ENCODE measurements at regions not wholly inside any gene's neighbourhood (a gene's known extent, or its start where the extent isn't known, plus 50 kb on each side); places are given as distances from the start of the nearest gene placed in this dataset.

DNA sequence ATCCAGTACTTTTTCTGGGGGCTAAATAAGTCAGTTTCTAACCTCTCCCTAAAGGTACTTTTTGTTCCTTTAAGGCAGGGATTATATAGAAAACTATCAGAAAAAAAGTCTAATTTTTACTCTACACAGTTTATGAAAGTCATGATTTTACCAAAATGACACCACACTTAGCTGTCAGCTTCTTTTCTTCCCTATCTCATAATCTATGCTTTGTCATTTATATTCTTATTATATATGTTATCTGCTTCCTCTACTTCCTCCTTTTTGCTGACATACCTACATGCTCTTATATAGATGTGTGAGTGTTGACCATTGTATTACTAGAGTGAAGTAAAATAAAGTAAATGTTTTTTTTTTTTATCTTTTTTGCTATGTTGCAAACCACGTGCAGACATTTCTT, 203.9 kb upstream of the CHRM2 start:
- no peaks in the 10 kb centered on the region for H3K4me1 ChIP-seq (ENCODE audit: control insufficient read depth, insufficient read depth, low read length)
- H3K4me2 ChIP-seq (ENCODE audit: low read length) = no peak overlapping the region
- no peak overlapping the region for H3K9ac ChIP-seq (ENCODE audit: low read depth, low read length)
- H3K4me3 ChIP-seq (ENCODE audit: low read length) = no peak overlapping the region
- no peaks in the 10 kb centered on the region for H3K36me3 ChIP-seq (ENCODE audit: insufficient read depth, low read length)
- H3K9me3 ChIP-seq (replicated peaks; ENCODE audit: low read length) = no peaks in the 10 kb centered on the region
- H3K27me3 ChIP-seq (ENCODE audit: control insufficient read depth, insufficient read depth, low read length) = no peaks in the 10 kb centered on the region

DNA sequence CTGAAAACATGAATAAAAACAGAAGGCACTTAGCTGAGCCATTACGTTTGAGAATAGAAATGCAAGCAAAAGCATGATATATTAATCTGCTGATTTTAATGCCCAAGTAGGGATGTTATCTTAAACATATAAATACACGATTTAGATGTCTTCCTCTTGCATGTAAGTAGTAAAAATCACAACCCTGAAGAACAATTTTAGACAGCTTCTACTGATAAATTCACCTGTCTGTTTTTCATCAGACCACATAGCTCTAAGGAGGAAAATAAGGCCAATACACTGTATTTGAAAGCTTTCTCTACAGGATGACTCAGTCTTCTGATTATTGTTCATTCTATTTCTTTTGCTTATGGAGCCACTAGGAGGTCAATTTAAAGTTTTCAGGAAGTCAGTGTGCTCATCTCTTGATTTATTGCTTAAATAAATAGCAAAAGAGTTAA, 210.9 kb upstream of the CHRM2 start:
- H3K4me3 ChIP-seq (ENCODE audit: low read length) = no peak overlapping the region
- no peaks in the 10 kb centered on the region for H3K9me3 ChIP-seq (replicated peaks; ENCODE audit: low read length)
- H3K4me2 ChIP-seq (ENCODE audit: low read length) = no peak overlapping the region
- no peaks in the 10 kb centered on the region for H3K27me3 ChIP-seq (ENCODE audit: control insufficient read depth, insufficient read depth, low read length)
- no peaks in the 10 kb centered on the region for H3K4me1 ChIP-seq (ENCODE audit: control insufficient read depth, insufficient read depth, low read length)
- H3K9ac ChIP-seq (ENCODE audit: low read depth, low read length) = no peak overlapping the region
- no peaks in the 10 kb centered on the region for H3K36me3 ChIP-seq (ENCODE audit: insufficient read depth, low read length)

DNA sequence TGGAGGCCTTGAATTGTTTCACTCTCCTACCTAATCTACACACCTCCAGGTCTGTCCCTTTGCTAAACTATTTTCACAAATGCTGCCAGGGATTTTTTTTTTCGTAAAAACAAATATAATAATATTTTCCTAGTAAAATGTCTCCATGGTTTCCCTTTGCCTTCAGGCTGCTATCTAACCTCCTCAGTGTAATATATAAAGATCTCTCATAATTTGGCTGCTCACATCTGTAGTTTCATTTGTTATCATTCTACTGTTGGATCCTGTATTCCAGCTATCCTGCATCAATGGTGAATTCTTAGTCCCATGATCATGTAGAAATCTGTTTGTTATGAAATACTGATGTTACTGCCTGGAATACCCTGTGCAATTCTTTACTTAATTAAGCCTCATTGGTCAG, 211.9 kb upstream of the CHRM2 start:
- H3K36me3 ChIP-seq (ENCODE audit: insufficient read depth, low read length) = no peaks in the 10 kb centered on the region
- H3K9ac ChIP-seq (ENCODE audit: low read depth, low read length) = no peak overlapping the region
- no peaks in the 10 kb centered on the region for H3K4me1 ChIP-seq (ENCODE audit: control insufficient read depth, insufficient read depth, low read length)
- no peak overlapping the region for H3K4me2 ChIP-seq (ENCODE audit: low read length)
- no peaks in the 10 kb centered on the region for H3K27me3 ChIP-seq (ENCODE audit: control insufficient read depth, insufficient read depth, low read length)
- H3K4me3 ChIP-seq (ENCODE audit: low read length) = no peak overlapping the region
- no peaks in the 10 kb centered on the region for H3K9me3 ChIP-seq (replicated peaks; ENCODE audit: low read length)

DNA sequence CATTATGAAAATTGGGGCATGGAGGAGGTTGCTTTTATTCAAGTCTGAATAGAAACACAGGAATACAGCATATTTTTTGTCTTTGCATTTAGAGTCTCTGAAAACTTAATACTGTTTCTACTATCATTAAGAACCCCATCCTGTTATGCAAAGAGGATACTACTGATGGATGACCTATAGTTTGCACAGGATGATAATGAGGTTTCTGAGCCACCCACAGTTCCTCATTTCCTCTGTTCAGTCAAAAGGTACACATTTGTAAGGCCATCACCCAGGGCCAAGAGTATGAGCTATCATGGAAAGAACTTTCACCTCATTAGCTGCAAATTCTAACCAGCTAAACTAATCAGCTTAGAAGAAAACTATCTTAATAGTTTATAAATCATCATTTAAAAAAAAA, 213.0 kb upstream of the CHRM2 start:
- Histone ChIP-seq H3K4me3 (ENCODE audit: low read length) (no peak overlapping the region), H3K9ac (ENCODE audit: low read depth, low read length) (no peak overlapping the region), H3K4me2 (ENCODE audit: low read length) (no peak overlapping the region), H3K4me1 (ENCODE audit: control insufficient read depth, insufficient read depth, low read length) (no peaks in the 10 kb centered on the region), H3K36me3 (ENCODE audit: insufficient read depth, low read length) (no peaks in the 10 kb centered on the region), H3K9me3 (replicated peaks; ENCODE audit: low read length) (no peaks in the 10 kb centered on the region), H3K27me3 (ENCODE audit: control insufficient read depth, insufficient read depth, low read length) (no peaks in the 10 kb centered on the region)

DNA sequence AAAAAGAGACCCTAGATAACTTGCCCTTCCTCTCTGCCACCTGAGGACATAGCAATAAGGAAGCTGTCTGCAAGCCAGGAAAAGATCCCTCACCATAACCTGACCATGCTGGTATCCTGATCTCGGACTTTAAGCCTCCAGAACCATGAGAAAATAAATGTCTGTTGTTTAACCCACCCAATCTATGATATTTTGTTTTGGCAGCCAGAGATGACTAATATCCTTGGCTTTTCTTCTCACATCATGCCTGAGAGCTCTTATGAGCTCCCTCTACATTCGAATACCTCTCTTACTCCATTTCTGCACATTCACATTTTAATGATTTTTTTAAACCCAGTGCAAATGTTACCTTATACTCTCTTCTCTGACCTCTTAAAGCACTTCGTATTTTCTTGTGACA, 214.0 kb upstream of the CHRM2 start:
- Histone ChIP-seq H3K4me2 (ENCODE audit: low read length) (no peak overlapping the region), H3K9me3 (replicated peaks; ENCODE audit: low read length) (no peaks in the 10 kb centered on the region), H3K4me3 (ENCODE audit: low read length) (no peak overlapping the region), H3K9ac (ENCODE audit: low read depth, low read length) (no peak overlapping the region), H3K36me3 (ENCODE audit: insufficient read depth, low read length) (no peaks in the 10 kb centered on the region), H3K27me3 (ENCODE audit: control insufficient read depth, insufficient read depth, low read length) (no peaks in the 10 kb centered on the region), H3K4me1 (ENCODE audit: control insufficient read depth, insufficient read depth, low read length) (no peaks in the 10 kb centered on the region)

DNA sequence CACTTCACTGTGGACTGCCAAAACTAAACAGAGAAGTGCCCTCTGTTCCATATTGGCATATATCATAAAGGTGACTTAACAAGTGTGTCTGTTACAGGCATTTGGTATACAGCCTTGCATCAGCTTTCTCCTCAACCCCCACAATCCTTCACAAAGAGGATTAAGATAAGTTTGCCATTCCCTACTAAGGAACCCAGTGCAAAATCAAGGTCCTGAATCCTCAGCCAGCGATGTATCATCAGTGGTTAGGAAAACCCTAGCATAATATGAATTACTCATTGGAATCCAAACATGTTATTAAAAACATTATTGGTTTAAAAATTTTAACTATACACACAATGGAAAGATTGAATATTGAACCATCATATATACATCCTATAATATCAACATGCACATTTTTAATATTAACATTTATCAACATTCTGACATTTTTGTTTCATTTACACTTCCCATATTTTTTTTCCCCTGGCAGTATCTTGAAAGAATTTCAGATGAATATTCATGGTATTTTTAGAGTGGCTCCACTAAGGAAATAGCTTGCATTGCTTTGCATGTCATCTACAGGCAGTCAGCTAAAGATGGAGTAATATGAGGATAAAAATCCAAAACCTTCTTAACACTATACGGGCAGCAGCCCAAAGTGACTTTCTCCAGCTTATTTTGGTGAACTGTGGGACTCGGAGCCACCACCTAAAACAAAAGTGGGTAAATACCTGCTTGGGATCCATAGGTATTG, 215.6 kb upstream of the CHRM2 start:
- H3K4me3 ChIP-seq (ENCODE audit: low read length) = no peak overlapping the region
- no peaks in the 10 kb centered on the region for H3K27me3 ChIP-seq (ENCODE audit: control insufficient read depth, insufficient read depth, low read length)
- no peaks in the 10 kb centered on the region for H3K36me3 ChIP-seq (ENCODE audit: insufficient read depth, low read length)
- no peak overlapping the region for H3K9ac ChIP-seq (ENCODE audit: low read depth, low read length)
- no peaks in the 10 kb centered on the region for H3K4me1 ChIP-seq (ENCODE audit: control insufficient read depth, insufficient read depth, low read length)
- H3K9me3 ChIP-seq (replicated peaks; ENCODE audit: low read length) = no peaks in the 10 kb centered on the region
- H3K4me2 ChIP-seq (ENCODE audit: low read length) = no peak overlapping the region

DNA sequence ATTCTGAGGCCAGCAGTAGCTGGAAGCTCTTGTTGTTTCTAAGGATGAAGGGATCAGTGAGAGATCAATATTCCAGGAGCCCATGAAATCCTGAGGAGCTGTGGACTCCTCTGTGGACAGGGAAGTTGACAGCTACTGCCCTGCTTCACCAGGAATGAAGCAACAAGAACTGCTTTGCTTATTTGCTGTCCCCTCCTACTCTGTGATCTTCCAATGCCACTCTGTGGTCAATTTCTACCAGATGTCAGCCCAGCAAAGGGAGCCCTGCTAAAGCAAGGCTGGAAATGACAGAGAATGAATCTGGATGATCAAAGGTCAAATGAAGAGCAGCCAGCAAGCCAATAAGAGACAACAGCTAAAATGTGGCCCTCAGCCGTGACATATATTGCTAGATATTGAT, 227.5 kb upstream of the CHRM2 start:
- H3K36me3 ChIP-seq (ENCODE audit: insufficient read depth, low read length) = no peaks in the 10 kb centered on the region
- H3K4me3 ChIP-seq (ENCODE audit: low read length) = no peak overlapping the region
- H3K4me2 ChIP-seq (ENCODE audit: low read length) = no peak overlapping the region
- no peaks in the 10 kb centered on the region for H3K4me1 ChIP-seq (ENCODE audit: control insufficient read depth, insufficient read depth, low read length)
- H3K9ac ChIP-seq (ENCODE audit: low read depth, low read length) = no peak overlapping the region
- H3K27me3 ChIP-seq (ENCODE audit: control insufficient read depth, insufficient read depth, low read length) = no peaks in the 10 kb centered on the region
- H3K9me3 ChIP-seq (replicated peaks; ENCODE audit: low read length) = no peaks in the 10 kb centered on the region

DNA sequence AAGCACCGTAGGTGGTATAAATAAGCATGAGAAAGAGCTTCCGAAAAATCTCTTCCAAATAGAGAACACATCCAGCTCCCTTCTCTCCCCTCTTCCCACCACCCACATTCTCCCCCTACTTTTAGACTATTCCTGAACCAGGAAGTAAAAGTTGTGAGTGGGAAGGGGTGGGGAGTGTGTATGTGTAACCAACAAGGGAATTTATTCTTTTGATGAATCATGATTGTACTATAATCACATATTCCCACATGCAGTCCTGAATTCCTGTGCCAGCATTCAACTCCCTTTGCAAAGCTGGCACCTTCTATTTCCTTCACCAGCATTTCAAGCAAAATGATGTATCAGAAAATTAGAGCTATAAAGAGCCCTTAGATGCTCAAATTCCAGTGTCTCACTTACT, 230.6 kb upstream of the CHRM2 start:
- Histone ChIP-seq H3K4me2 (ENCODE audit: low read length) (no peak overlapping the region), H3K9me3 (replicated peaks; ENCODE audit: low read length) (no peaks in the 10 kb centered on the region), H3K4me1 (ENCODE audit: control insufficient read depth, insufficient read depth, low read length) (no peaks in the 10 kb centered on the region), H3K4me3 (ENCODE audit: low read length) (no peak overlapping the region), H3K27me3 (ENCODE audit: control insufficient read depth, insufficient read depth, low read length) (no peaks in the 10 kb centered on the region), H3K36me3 (ENCODE audit: insufficient read depth, low read length) (no peaks in the 10 kb centered on the region), H3K9ac (ENCODE audit: low read depth, low read length) (no peak overlapping the region)

DNA sequence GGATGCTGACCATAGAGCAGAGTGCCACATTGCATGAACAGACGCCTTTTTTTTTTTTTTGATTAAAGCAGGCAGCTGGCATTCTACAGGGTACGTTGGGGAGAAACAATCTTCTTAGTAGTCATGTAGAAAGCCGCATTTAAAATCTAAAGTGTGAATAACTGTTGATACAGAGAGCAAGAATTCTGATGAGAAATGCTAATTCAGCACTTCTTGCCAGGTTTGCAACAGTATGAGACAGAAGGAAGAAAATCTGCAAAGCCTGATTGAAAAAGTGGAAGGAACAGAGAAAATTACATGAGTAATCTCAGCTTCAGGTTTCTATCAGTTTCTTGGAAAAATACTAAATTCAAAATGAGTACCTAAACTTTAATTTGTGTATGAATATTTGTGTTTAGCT, 232.7 kb upstream of the CHRM2 start:
- Histone ChIP-seq H3K9me3 (replicated peaks; ENCODE audit: low read length) (no peaks in the 10 kb centered on the region), H3K4me3 (ENCODE audit: low read length) (no peak overlapping the region), H3K36me3 (ENCODE audit: insufficient read depth, low read length) (no peaks in the 10 kb centered on the region), H3K4me1 (ENCODE audit: control insufficient read depth, insufficient read depth, low read length) (no peaks in the 10 kb centered on the region), H3K4me2 (ENCODE audit: low read length) (no peak overlapping the region), H3K9ac (ENCODE audit: low read depth, low read length) (no peak overlapping the region), H3K27me3 (ENCODE audit: control insufficient read depth, insufficient read depth, low read length) (no peaks in the 10 kb centered on the region)

DNA sequence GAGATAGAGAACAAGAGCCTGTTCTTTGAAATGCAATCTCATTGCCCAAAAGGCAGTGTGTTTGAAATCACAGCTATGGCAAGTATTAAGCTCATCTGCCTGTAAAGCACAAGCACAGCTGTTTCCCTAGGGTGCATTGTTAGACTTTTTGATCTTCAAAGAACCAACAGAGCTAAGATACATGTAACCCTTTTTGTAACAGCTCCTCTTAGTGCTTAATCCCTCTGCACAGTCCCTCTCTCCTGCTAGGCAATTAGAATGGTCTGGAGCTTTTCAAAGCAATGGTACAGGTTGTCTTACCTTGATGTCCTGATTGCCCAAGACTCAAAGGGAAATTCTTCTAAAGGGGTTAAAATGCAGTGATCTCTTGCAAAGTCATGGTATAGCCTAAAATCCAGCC, 249.6 kb upstream of the CHRM2 start:
- Histone ChIP-seq H3K4me2 (ENCODE audit: low read length) (no peak overlapping the region), H3K27me3 (ENCODE audit: control insufficient read depth, insufficient read depth, low read length) (no peaks in the 10 kb centered on the region), H3K4me1 (ENCODE audit: control insufficient read depth, insufficient read depth, low read length) (no peaks in the 10 kb centered on the region), H3K9ac (ENCODE audit: low read depth, low read length) (no peak overlapping the region), H3K4me3 (ENCODE audit: low read length) (no peak overlapping the region), H3K9me3 (replicated peaks; ENCODE audit: low read length) (peaks cover 8% of the 10 kb centered on the region), H3K36me3 (ENCODE audit: insufficient read depth, low read length) (no peaks in the 10 kb centered on the region)

DNA sequence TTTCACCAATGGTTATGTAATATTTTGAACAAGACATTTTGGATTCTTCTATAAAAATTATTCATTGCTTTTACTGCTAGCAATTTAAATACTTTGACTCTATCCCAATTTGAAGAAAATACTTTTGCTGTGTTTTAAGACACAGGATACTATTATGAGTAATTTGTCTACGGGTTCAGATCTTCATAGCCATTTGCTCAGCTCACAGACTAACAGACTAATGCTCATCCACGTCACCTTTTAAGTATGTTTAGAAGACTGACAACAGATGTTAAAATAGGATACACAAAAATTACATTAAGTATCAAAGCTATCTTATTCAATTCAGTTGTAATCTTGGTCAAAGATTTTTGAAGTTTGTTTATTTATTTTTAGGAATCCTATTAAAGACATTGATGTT, 251.3 kb upstream of the CHRM2 start:
- no peaks in the 10 kb centered on the region for H3K27me3 ChIP-seq (ENCODE audit: control insufficient read depth, insufficient read depth, low read length)
- H3K4me3 ChIP-seq (ENCODE audit: low read length) = no peak overlapping the region
- H3K4me1 ChIP-seq (ENCODE audit: control insufficient read depth, insufficient read depth, low read length) = no peaks in the 10 kb centered on the region
- no peak overlapping the region for H3K4me2 ChIP-seq (ENCODE audit: low read length)
- H3K9ac ChIP-seq (ENCODE audit: low read depth, low read length) = no peak overlapping the region
- no peaks in the 10 kb centered on the region for H3K36me3 ChIP-seq (ENCODE audit: insufficient read depth, low read length)
- peaks cover 8% of the 10 kb centered on the region for H3K9me3 ChIP-seq (replicated peaks; ENCODE audit: low read length)

DNA sequence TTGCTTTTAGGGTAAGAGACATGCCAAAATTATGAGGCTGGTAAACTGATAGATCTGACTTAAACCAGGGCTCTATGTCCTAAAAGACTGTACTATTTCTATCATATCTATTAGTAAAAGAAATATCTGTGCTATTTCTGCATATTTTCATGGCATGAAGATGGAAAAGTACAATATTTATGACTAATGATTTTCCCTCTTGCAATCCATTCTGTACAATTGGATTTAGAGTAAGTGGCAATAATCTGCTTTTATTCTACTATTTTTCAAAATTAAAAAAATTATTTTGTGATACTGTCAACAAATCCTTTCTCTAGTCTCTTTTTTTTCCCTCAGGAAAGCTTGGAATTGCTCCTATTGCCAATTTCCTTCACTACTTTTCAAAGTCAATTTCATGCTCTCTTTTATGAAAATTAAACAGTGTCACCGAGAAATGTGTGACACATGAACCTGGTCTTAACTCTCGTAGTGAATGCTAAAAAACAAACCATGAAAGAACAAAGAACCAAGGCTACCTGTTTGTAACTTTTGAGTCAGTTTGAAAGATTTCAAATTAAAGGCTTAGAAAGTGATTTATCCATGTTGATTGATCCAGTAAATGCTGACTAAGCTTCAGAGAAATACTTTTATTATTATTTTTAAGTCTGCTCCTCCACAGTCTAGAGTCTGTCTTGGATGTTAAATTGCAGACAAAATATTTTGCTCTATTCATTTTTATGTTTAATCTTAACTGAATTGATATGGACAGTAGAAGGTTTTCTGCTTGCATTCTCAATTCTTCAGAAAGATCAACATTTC, 262.7 kb upstream of the CHRM2 start:
- Histone ChIP-seq H3K9ac (ENCODE audit: low read depth, low read length) (no peak overlapping the region), H3K4me2 (ENCODE audit: low read length) (no peak overlapping the region), H3K27me3 (ENCODE audit: control insufficient read depth, insufficient read depth, low read length) (no peaks in the 10 kb centered on the region), H3K9me3 (replicated peaks; ENCODE audit: low read length) (no peaks in the 10 kb centered on the region), H3K4me3 (ENCODE audit: low read length) (no peak overlapping the region), H3K4me1 (ENCODE audit: control insufficient read depth, insufficient read depth, low read length) (no peaks in the 10 kb centered on the region), H3K36me3 (ENCODE audit: insufficient read depth, low read length) (no peaks in the 10 kb centered on the region)

Data from skeletal muscle satellite cell (primary cell).